OCI-LY1 (cell line): ENCODE measurements at regions not wholly inside any gene's neighbourhood (a gene's known extent, or its start where the extent isn't known, plus 50 kb on each side); places are given as distances from the start of the nearest gene placed in this dataset.

Experiments
- CTCF ChIP-seq: fragments of 200-600 bp; sonication (generic), shearing (Covaris generic); IDR thresholded peaks from 2 replicates; pipeline ENCODE4 v1.5.1; 2017; ENCODE audit warnings: mild to moderate bottlenecking, antibody characterized with exemption, low read length, moderate library complexity, mixed read lengths
- EZH2 ChIP-seq: fragments of 200-600 bp; sonication (generic), shearing (Covaris generic); IDR thresholded peaks from 2 replicates; pipeline ENCODE4 v1.8.0; 2017; ENCODE audit warnings: borderline replicate concordance, mixed run types, mild to moderate bottlenecking, antibody characterized with exemption, low read length, moderate library complexity, mixed read lengths

- TF ChIP-seq EZH2 (no peak), CTCF (no peak)
These were observed 69.1 kb downstream of the SOX1 start for GRCh38 chr13:112136095-112136494.
